Astrocyte of the spinal cord (primary cell): ENCODE measurements at regions not wholly inside any gene's neighbourhood (a gene's known extent, or its start where the extent isn't known, plus 50 kb on each side); places are given as distances from the start of the nearest gene placed in this dataset.

Source experiments
- DNase-seq: peaks from one replicate; pipeline ENCODE4 v3.0.0; 2011; ENCODE audit warnings: low read depth, low spot score
- H3K4me3 ChIP-seq: 2 replicates; pipeline ENCODE4 v1.5.1; 2011; ENCODE audit warnings: low read depth, mild to moderate bottlenecking, low read length, moderate library complexity
- in situ Hi-C: cut with HindIII; loops from 2 replicates; pipeline ENCODE4 v1.10.0; 2017; ENCODE audit warnings: low sequenced_read_pairs
- TF ChIP-seq, protein P1 (sequence below): IDR thresholded peaks from 2 replicates; pipeline ENCODE4 v1.5.1; 2012; ENCODE audit warnings: low read depth, mild to moderate bottlenecking, low read length, inconsistent platforms

GRCh38 chr13:34363266-34363665, 545.3 kb downstream of the RFC3 start:
- H3K4me3 ChIP-seq: no peak overlapping the region
- no peak for DNase-seq
- in situ Hi-C loops: no loop called here
- TF ChIP-seq, protein P1, sequence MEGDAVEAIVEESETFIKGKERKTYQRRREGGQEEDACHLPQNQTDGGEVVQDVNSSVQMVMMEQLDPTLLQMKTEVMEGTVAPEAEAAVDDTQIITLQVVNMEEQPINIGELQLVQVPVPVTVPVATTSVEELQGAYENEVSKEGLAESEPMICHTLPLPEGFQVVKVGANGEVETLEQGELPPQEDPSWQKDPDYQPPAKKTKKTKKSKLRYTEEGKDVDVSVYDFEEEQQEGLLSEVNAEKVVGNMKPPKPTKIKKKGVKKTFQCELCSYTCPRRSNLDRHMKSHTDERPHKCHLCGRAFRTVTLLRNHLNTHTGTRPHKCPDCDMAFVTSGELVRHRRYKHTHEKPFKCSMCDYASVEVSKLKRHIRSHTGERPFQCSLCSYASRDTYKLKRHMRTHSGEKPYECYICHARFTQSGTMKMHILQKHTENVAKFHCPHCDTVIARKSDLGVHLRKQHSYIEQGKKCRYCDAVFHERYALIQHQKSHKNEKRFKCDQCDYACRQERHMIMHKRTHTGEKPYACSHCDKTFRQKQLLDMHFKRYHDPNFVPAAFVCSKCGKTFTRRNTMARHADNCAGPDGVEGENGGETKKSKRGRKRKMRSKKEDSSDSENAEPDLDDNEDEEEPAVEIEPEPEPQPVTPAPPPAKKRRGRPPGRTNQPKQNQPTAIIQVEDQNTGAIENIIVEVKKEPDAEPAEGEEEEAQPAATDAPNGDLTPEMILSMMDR: no peak

- in situ Hi-C loops: no loop called here
- H3K4me3 ChIP-seq: no peak overlapping the region
- TF ChIP-seq, protein P1: no peak
- DNase-seq: no peak
Measured at GRCh38 chr13:34364633-34365032, 546.7 kb downstream of the RFC3 start.

GRCh38 chr13:34369931-34370330, 552.0 kb downstream of the RFC3 start:
- TF ChIP-seq, protein P1: no peak
- DNase-seq: no peak
- H3K4me3 ChIP-seq: no peak overlapping the region
- in situ Hi-C loops: no loop called here

DNA sequence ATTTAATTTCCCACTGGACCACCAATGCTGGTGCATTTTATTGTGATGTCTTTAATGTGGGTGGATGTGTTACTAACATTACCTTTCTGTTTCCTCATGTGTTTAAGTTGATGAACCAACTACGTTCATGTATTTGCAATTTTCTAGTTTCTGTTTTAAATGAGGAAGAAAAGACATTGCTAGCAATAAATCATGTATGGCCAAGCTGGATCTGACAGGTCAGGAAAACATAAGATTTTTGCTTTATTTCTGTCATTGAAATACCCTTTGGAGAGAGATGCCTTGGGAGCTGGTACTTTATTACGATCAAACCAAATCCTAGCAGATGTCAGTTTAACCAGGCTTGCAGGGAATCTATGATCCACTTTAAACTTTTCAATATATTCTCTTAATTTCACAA, 553.2 kb downstream of the RFC3 start:
- DNase-seq: no peak
- in situ Hi-C loops: no loop called here
- no peak overlapping the region for H3K4me3 ChIP-seq
- TF ChIP-seq, protein P1: no peak

DNA sequence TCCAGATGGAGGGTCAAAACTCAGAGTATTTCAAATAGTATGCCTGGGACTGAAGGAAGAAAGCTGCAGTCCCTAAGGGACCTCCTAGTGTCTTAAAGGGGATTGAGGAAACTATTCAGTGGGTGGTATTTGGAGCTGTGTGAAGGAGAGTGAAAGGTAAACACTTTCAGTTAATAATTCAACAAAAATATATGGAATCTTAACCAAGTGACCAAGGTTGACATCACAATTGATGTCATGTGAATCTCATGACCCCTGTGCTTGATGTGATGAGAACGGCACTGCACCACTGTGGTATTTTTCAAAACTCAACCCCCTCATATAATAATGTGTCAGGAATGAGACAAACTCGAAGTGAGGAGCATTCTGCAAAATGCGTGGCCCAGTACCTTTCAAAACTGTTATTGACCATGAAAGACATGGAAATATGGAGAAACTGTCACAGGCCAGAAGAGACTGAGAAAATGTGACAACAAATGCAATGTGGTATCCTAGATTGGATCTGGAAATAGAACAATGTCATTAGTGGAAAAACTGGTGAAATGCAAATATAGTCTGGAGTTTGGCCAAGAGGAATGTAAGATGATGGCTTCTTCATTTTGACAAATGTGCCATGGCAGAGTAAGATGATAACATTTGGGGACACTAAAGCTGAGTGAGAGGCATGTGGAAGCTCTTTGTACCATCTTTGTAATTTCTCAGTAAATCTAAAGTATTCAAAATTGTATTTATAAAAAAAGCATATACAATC, 553.9 kb downstream of the RFC3 start:
- in situ Hi-C loops: no loop called here
- DNase-seq: no peak
- no peak overlapping the region for H3K4me3 ChIP-seq
- TF ChIP-seq, protein P1: no peak

DNA sequence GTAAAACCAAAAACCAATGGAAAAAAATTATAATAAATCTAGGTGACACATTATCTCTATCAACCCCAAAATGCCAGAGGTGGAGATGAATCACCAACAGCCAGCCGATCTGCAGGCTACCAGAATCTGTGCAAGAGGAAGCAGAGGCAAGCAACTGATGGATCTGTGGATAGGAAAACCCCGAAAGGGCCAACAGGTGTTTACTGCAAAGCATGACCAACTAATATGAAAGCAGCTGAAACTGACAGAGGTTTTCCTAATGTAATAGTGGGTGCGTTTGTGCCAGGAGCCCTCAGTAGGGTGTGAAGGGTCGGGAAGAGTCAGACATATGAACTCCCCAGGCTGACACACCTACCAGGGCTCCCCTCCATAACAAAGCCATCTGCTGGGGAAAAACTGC, 554.6 kb downstream of the RFC3 start:
- DNase-seq: no peak
- H3K4me3 ChIP-seq: no peak overlapping the region
- TF ChIP-seq, protein P1: no peak
- in situ Hi-C loops: no loop called here
